Neural crest cell (in vitro differentiated cells): ENCODE measurements at regions not wholly inside any gene's neighbourhood (a gene's known extent, or its start where the extent isn't known, plus 50 kb on each side); places are given as distances from the start of the nearest gene placed in this dataset.

ENCODE experiments used
- DNase-seq: peaks from one replicate; pipeline ENCODE4 v3.0.0; 2021; ENCODE audit warnings: low read depth, mixed read lengths, low spot score
- H3K27ac Mint-ChIP-seq: one replicate; pipeline ENCODE4 v1.8.0; 2021; ENCODE audit warnings: mild to moderate bottlenecking, mixed read lengths; ENCODE audit not compliant: unreplicated experiment
- H3K27me3 Mint-ChIP-seq: 2 replicates; pipeline ENCODE4 v1.8.0; 2021; ENCODE audit warnings: low read depth, mild to moderate bottlenecking, mixed read lengths
- H3K36me3 Mint-ChIP-seq: 2 replicates; pipeline ENCODE4 v1.8.0; 2021; ENCODE audit warnings: low read depth, mild to moderate bottlenecking, mixed read lengths
- H3K4me1 Mint-ChIP-seq: 2 replicates; pipeline ENCODE4 v1.8.0; 2021; ENCODE audit warnings: mixed read lengths
- H3K4me3 Mint-ChIP-seq: one replicate; pipeline ENCODE4 v1.8.0; 2021; ENCODE audit warnings: mild to moderate bottlenecking, mixed read lengths
- H3K9me3 Mint-ChIP-seq: 2 replicates; pipeline ENCODE4 v1.8.0; 2021; ENCODE audit warnings: mixed read lengths
- TF ChIP-seq, protein P1 (sequence below): fragments of 200-600 bp; sonication (generic); conservative IDR thresholded peaks from 2 replicates; pipeline ENCODE4 v1.5.0; 2021; ENCODE audit warnings: antibody characterized with exemption, mild to moderate bottlenecking

DNA sequence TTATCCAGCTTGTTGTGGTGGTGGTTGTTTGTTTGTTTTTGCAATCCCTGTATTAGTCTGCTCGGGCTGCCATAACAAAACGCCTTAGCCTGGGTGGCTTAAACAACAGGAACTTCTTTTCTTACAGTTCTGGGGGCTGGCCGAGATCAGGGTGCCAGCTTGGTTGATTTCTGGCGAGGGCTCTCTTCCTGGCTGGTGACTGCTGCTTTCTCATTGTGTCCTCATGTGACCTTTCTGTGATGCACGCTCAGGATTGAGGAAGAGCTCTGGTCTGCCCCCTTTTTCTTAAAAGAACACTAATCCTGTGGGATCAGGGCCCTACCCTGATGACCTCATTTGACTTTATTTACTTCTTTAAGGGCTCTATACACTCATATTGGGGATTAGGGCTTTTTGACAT, 107.1 kb upstream of the NRP1 start:
- Mint-ChIP-seq H3K27ac (no peak overlapping the region), H3K27me3 (no peaks in the 10 kb centered on the region), H3K4me1 (no peaks in the 10 kb centered on the region), H3K4me3 (no peak overlapping the region), H3K9me3 (no peaks in the 10 kb centered on the region), H3K36me3 (no peaks in the 10 kb centered on the region)
- no peak for DNase-seq
- TF ChIP-seq, protein P1, sequence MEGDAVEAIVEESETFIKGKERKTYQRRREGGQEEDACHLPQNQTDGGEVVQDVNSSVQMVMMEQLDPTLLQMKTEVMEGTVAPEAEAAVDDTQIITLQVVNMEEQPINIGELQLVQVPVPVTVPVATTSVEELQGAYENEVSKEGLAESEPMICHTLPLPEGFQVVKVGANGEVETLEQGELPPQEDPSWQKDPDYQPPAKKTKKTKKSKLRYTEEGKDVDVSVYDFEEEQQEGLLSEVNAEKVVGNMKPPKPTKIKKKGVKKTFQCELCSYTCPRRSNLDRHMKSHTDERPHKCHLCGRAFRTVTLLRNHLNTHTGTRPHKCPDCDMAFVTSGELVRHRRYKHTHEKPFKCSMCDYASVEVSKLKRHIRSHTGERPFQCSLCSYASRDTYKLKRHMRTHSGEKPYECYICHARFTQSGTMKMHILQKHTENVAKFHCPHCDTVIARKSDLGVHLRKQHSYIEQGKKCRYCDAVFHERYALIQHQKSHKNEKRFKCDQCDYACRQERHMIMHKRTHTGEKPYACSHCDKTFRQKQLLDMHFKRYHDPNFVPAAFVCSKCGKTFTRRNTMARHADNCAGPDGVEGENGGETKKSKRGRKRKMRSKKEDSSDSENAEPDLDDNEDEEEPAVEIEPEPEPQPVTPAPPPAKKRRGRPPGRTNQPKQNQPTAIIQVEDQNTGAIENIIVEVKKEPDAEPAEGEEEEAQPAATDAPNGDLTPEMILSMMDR = no peak

DNA sequence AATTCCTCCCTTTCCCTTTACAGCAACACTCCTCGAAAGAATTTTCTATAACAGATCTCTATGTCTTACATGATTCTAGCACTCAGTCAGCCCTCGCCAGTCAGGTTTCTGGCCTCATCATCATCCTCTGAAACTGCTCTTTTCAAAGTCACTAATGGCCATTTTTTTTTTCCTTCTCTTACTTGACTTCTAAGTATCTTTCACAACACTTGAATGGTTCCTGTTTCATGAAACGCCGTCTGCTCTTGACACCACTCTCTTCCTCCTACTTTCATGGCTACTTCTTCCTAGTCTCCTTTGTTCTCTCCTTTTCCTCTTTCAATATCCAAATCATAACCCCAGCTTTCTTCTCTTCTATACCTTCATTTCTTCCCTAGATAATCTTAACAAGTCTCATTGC, 100.5 kb upstream of the NRP1 start:
- no peaks in the 10 kb centered on the region for H3K36me3 Mint-ChIP-seq
- no peak overlapping the region for H3K27ac Mint-ChIP-seq
- DNase-seq = no peak
- H3K4me1 Mint-ChIP-seq = no peaks in the 10 kb centered on the region
- no peaks in the 10 kb centered on the region for H3K27me3 Mint-ChIP-seq
- H3K4me3 Mint-ChIP-seq = no peak overlapping the region
- no peaks in the 10 kb centered on the region for H3K9me3 Mint-ChIP-seq
- TF ChIP-seq, protein P1 = no peak

DNA sequence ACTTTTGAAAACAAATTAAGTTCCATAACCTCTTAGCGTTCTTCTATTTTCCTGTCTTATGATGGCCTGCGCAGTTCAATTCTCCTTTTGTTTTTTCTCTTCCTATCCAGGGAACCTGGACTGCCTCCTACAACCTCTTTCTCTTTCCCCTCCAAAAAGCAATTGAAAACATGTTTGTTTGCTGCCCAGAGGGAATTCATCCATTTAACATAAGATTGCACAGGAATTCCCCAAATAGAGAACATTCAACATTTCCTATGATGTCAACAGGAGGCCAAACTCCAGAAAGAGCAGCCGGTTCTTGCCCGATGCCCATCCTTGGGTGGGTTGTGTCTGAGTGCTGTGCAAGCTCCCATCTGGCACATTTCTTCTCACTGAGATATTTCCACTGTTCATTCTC, 94.2 kb upstream of the NRP1 start:
- no peaks in the 10 kb centered on the region for H3K9me3 Mint-ChIP-seq
- DNase-seq = no peak
- TF ChIP-seq, protein P1 = no peak
- H3K4me3 Mint-ChIP-seq = no peak overlapping the region
- no peak overlapping the region for H3K27ac Mint-ChIP-seq
- H3K27me3 Mint-ChIP-seq = no peaks in the 10 kb centered on the region
- H3K4me1 Mint-ChIP-seq = peaks cover 4% of the 10 kb centered on the region
- no peaks in the 10 kb centered on the region for H3K36me3 Mint-ChIP-seq

DNA sequence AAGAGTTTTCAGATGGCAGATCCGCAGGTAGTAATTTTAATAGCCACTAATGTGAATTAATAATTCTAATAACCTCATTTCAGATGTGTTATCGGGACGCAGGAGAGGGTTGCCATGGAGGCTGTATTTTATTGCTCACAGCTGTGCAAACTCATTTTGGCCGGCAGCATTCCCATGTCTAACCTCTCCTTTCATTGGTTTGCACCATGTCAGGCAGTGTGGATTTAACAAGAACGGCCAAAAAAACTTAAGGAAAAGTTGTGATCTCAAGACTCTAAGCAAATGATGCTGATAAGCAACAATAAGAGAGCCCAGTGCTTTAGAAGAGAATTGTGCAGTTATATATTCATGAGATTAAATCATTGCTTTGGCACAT, 88.7 kb upstream of the NRP1 start:
- no peak for DNase-seq
- Mint-ChIP-seq H3K27me3 (no peaks in the 10 kb centered on the region), H3K4me3 (no peak overlapping the region), H3K4me1 (peaks cover 22% of the 10 kb centered on the region), H3K9me3 (no peaks in the 10 kb centered on the region), H3K36me3 (no peaks in the 10 kb centered on the region), H3K27ac (no peak overlapping the region)
- TF ChIP-seq, protein P1 = no peak

DNA sequence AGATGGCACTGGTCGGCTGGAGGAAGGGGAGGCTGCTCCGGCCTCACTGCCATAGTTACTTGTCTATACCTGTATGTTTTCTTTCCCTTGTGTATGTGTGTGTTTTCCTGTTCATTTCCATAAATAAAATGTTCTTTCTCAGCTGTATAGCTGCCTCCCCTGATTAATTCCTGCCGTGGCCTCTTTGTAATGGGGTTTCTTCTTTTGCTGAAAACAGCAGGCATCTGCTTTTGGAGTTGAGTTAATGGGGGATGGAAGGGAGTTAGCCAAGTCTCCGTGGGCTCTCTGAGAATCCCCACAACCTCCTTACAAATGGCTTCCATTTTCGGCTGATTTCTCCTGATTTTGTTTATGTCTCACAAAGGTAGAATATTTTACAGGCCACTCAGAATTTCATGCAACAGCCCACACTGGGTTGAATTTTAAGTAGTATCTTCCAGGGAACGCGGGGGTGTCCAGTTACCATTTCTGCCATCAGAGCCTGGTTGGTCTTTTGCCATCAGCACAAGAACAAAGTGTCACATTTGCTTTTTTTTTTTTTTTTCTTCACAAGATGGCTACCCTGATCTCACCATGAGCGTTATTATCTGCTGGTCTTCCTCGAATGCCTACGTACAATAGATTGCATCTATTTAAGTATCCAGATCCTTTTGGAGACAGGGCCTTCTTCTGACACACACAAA, 88.1 kb upstream of the NRP1 start:
- Mint-ChIP-seq H3K4me3 (no peak overlapping the region), H3K9me3 (no peaks in the 10 kb centered on the region), H3K36me3 (no peaks in the 10 kb centered on the region), H3K27ac (peak overlapping the region; percentile 94), H3K4me1 (peaks cover 22% of the 10 kb centered on the region), H3K27me3 (no peaks in the 10 kb centered on the region)
- TF ChIP-seq, protein P1 = no peak
- no peak for DNase-seq
